ENCODE measurements at regions not wholly inside any gene's neighbourhood (a gene's known extent, or its start where the extent isn't known, plus 50 kb on each side); places are given as distances from the start of the nearest gene placed in this dataset.
"Not testable (repeated sequence)": the region's sequence is repeated elsewhere in the genome, so short reads cannot be mapped to it uniquely, and the experiment has no call there.

- TF ChIP-seq POLR2A (IDR thresholded peaks at IDR 0.05): not testable (repeated sequence)
- TF ChIP-seq, protein P1, sequence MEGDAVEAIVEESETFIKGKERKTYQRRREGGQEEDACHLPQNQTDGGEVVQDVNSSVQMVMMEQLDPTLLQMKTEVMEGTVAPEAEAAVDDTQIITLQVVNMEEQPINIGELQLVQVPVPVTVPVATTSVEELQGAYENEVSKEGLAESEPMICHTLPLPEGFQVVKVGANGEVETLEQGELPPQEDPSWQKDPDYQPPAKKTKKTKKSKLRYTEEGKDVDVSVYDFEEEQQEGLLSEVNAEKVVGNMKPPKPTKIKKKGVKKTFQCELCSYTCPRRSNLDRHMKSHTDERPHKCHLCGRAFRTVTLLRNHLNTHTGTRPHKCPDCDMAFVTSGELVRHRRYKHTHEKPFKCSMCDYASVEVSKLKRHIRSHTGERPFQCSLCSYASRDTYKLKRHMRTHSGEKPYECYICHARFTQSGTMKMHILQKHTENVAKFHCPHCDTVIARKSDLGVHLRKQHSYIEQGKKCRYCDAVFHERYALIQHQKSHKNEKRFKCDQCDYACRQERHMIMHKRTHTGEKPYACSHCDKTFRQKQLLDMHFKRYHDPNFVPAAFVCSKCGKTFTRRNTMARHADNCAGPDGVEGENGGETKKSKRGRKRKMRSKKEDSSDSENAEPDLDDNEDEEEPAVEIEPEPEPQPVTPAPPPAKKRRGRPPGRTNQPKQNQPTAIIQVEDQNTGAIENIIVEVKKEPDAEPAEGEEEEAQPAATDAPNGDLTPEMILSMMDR (IDR thresholded peaks at IDR 0.05): not testable (repeated sequence)
These were observed 63.1 kb upstream of the LHFPL2 start for GRCh38 chr5:78711670-78712069.
